ENCODE measurements at regions not wholly inside any gene's neighbourhood (a gene's known extent, or its start where the extent isn't known, plus 50 kb on each side); places are given as distances from the start of the nearest gene placed in this dataset.

- no peak for TF ChIP-seq CTCF (IDR thresholded peaks at IDR 0.05)
- H3K4me3 ChIP-seq, result no peak overlapping the region
- no peaks in the 10 kb centered on the region for H3K36me3 ChIP-seq
- H3K9me3 ChIP-seq, result no peaks in the 10 kb centered on the region
- no peak for DNase-seq
- H3K27ac ChIP-seq, result no peak overlapping the region
- intact Hi-C loops (cut with DNase I; ENCODE audit: low total_unique reads), result no loop called here
- peaks cover 0 to 5% (median 0%) of the 10 kb centered on the region in 4 donors for H3K4me1 ChIP-seq
- no peaks in the 10 kb centered on the region for H3K27me3 ChIP-seq
These were observed 334.7 kb downstream of the NR2F1-AS1 start for GRCh38 chr5:93246090-93246855.

GRCh38 chr5:93245226-93245625 is 335.8 kb downstream of the NR2F1-AS1 start:
- H3K36me3 ChIP-seq, result no peaks in the 10 kb centered on the region
- H3K4me1 ChIP-seq, result peaks cover 0 to under 1% (median 0%) of the 10 kb centered on the region in 4 donors
- no peak for DNase-seq
- no peaks in the 10 kb centered on the region for H3K9me3 ChIP-seq
- no peak overlapping the region for H3K27ac ChIP-seq
- intact Hi-C loops (cut with DNase I; ENCODE audit: low total_unique reads), result no loop called here
- no peak for TF ChIP-seq CTCF (IDR thresholded peaks at IDR 0.05)
- no peaks in the 10 kb centered on the region for H3K27me3 ChIP-seq
- H3K4me3 ChIP-seq, result no peak overlapping the region

GRCh38 chr5:93243481-93243880 is 337.5 kb downstream of the NR2F1-AS1 start:
- H3K36me3 ChIP-seq, result no peaks in the 10 kb centered on the region
- no peaks in the 10 kb centered on the region for H3K4me1 ChIP-seq
- no peak for TF ChIP-seq CTCF (IDR thresholded peaks at IDR 0.05)
- H3K27ac ChIP-seq, result no peak overlapping the region
- intact Hi-C loops (cut with DNase I; ENCODE audit: low total_unique reads), result no loop called here
- H3K9me3 ChIP-seq, result no peaks in the 10 kb centered on the region
- DNase-seq, result no peak
- H3K27me3 ChIP-seq, result no peaks in the 10 kb centered on the region
- no peak overlapping the region for H3K4me3 ChIP-seq

- Histone ChIP-seq H3K4me3 (no peak overlapping the region), H3K9me3 (no peaks in the 10 kb centered on the region), H3K4me1 (no peaks in the 10 kb centered on the region), H3K27me3 (no peaks in the 10 kb centered on the region), H3K27ac (no peak overlapping the region), H3K36me3 (no peaks in the 10 kb centered on the region)
- no peak for TF ChIP-seq CTCF (IDR thresholded peaks at IDR 0.05)
- intact Hi-C loops (cut with DNase I; ENCODE audit: low total_unique reads), result no loop called here
- no peak for DNase-seq
These were observed 340.7 kb downstream of the NR2F1-AS1 start for GRCh38 chr5:93240228-93240834.

- H3K4me1 ChIP-seq, result no peaks in the 10 kb centered on the region
- DNase-seq, result no peak
- H3K27ac ChIP-seq, result no peak overlapping the region
- no peak overlapping the region for H3K4me3 ChIP-seq
- no peaks in the 10 kb centered on the region for H3K27me3 ChIP-seq
- no peaks in the 10 kb centered on the region for H3K36me3 ChIP-seq
- intact Hi-C loops (cut with DNase I; ENCODE audit: low total_unique reads), result no loop called here
- no peaks in the 10 kb centered on the region for H3K9me3 ChIP-seq
- TF ChIP-seq CTCF (IDR thresholded peaks at IDR 0.05), result no peak
These were observed 344.1 kb downstream of the NR2F1-AS1 start for GRCh38 chr5:93236807-93237421.

Measured in tibial artery (tissue), 4 donors.